ENCODE measurements at regions not wholly inside any gene's neighbourhood (a gene's known extent, or its start where the extent isn't known, plus 50 kb on each side); places are given as distances from the start of the nearest gene placed in this dataset.
"Not testable (repeated sequence)": the region's sequence is repeated elsewhere in the genome, so short reads cannot be mapped to it uniquely, and the experiment has no call there.

- no peak for DNase-seq
Measured at GRCh38 chr5:63894690-63895089, 67.6 kb downstream of the HTR1A start.

GRCh38 chr5:63878788-63879187 is 83.5 kb downstream of the HTR1A start:
- DNase-seq: no peak

- no peak for DNase-seq
Measured at GRCh38 chr5:63877961-63878360, 84.3 kb downstream of the HTR1A start.

GRCh38 chr5:63860379-63860778 is 101.9 kb downstream of the HTR1A start:
- no peak for DNase-seq

GRCh38 chr5:63854076-63854475 is 108.2 kb downstream of the HTR1A start:
- no peak for DNase-seq

GRCh38 chr5:63843190-63843589 is 119.1 kb downstream of the HTR1A start:
- DNase-seq: no peak

GRCh38 chr5:63837437-63837836 is 124.8 kb downstream of the HTR1A start:
- DNase-seq: no peak

- DNase-seq: no peak
Measured at GRCh38 chr5:63831381-63831780, 130.9 kb downstream of the HTR1A start.

GRCh38 chr5:63825984-63826383 is 136.3 kb downstream of the HTR1A start:
- no peak for DNase-seq

- no peak for DNase-seq
Measured at GRCh38 chr5:63823583-63823982, 138.7 kb downstream of the HTR1A start.

GRCh38 chr5:63822614-63823013 is 139.6 kb downstream of the HTR1A start:
- no peak for DNase-seq

GRCh38 chr5:63820577-63820976 is 141.7 kb downstream of the HTR1A start:
- no peak for DNase-seq

GRCh38 chr5:63812693-63813092 is 149.6 kb downstream of the HTR1A start:
- DNase-seq: no peak

- DNase-seq: no peak
Measured at GRCh38 chr5:63811961-63812360, 150.3 kb downstream of the HTR1A start.

- no peak for DNase-seq
Measured at GRCh38 chr5:63811286-63811685, 151.0 kb downstream of the HTR1A start.

GRCh38 chr5:63805151-63805550 is 157.1 kb downstream of the HTR1A start:
- DNase-seq: no peak

GRCh38 chr5:63803165-63803564 is 159.1 kb downstream of the HTR1A start:
- no peak for DNase-seq

GRCh38 chr5:63794979-63795378 is 167.3 kb downstream of the HTR1A start:
- DNase-seq: no peak

GRCh38 chr5:63794296-63794695 is 167.9 kb downstream of the HTR1A start:
- no peak for DNase-seq

- no peak for DNase-seq
Measured at GRCh38 chr5:63774939-63775338, 187.3 kb downstream of the HTR1A start.

GRCh38 chr5:63768221-63768620 is 194.0 kb downstream of the HTR1A start:
- no peak for DNase-seq

GRCh38 chr5:63760965-63761364 is 201.3 kb downstream of the HTR1A start:
- no peak for DNase-seq

- no peak for DNase-seq
Measured at GRCh38 chr5:63743096-63743798, 219.0 kb downstream of the HTR1A start.

GRCh38 chr5:63732880-63733279 is 229.4 kb downstream of the HTR1A start:
- not testable (repeated sequence) for DNase-seq

- DNase-seq: no peak
Measured at GRCh38 chr5:63727583-63727982, 234.7 kb downstream of the HTR1A start.
